NCI-H1105 treated with DMSO at 0.1 percent for 48 hours (cell line): ENCODE measurements at regions not wholly inside any gene's neighbourhood (a gene's known extent, or its start where the extent isn't known, plus 50 kb on each side); places are given as distances from the start of the nearest gene placed in this dataset.

Source experiments
- DNase-seq: peaks from one replicate; lab custom pipeline; 2025; lab: John Stamatoyannopoulos, UW

DNA sequence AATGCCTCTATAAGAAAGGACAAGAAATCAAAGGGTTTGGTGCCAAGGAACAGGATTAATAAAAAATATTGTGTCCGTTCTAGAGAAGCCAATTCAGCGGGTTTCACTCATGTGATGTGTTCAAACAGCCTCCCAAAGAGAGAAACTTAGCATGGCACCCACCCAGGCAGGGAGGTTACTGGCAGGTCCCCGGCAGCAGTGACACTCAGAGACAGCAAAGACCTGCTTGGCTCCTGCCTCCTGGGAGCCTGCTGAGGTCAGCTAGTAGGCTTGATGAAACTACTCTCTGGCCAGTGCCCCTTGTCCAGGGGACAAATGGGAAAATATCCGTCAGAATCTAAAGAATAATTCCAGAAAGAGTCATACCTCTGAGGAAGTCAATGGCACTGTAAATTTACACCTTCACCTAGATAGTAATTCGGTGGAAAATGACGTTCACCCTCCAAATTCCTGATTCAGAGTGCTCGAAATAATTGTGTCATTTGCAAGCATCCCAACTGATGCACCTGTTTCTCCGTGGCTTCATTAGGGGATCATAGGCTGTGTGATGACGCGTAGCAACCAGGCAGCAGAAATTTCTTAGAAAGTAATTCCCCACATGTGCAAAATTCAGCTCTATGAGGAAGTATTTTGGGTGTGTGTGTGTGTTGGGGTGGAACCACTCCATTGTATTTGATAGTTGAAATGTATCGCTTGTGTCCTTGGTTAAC is 481.5 kb upstream of the ZFHX3 start:
- DNase-seq = no peak

DNA sequence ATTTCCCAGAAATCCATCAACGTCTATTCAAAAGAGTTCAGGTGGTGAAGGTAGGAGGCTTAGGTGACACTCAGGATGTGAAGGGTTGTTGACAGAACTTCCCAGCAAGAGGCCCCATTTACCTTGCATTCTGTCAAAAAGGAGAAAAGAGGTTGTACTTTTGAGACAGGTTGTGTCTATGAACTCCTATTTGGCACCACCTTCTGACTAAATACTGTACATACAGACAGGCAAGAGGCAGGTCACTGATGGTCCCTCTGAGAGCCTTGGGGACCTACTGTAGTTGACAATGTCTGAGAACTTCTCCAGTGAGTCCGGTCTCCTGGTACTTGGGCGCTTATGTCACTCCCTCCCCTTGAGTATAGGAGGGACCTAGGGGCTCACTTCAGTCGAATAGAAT is 479.3 kb upstream of the ZFHX3 start:
- DNase-seq = no peak

DNA sequence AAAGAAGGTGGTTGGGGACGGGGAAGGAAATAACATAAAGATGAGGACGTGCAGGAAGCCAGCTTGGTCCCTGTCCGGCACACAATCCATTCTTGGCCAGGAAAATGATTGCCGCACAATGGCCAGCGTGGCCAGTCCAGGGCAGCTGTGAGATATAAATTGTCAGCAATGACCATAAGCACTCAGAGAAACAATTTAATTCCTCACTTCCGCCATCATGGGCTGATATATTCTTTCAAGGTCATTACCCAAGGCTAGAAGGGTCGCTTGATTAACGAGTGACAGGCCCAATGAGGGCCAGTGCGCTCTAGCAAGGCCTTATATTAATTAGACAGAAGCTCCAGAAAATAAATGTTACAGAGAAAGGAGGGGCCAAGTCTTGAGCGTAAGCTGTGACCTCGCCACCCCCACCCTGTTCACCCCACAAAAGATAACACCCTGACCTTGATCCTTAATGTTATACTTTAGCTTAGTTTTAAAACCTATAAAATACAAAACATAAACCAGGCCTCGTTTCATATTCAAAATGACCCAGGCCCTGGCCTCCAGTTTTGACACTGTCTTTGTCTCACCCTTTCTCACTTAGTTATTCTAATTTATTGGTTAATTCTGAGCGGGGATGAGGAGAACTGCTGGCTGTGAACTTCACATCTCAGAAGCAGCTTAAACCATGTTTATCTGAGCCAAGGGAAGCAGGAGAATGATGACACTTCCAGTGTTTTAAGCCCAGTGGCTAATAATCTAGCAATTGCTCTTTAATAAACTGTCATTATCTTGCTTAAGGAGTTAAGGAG is 478.3 kb upstream of the ZFHX3 start:
- no peak for DNase-seq

- DNase-seq = no peak
Observed at GRCh38 chr16:73523209-73523608, 475.3 kb upstream of the ZFHX3 start.

- DNase-seq = no peak
Observed at GRCh38 chr16:73521499-73521898, 473.6 kb upstream of the ZFHX3 start.

DNA sequence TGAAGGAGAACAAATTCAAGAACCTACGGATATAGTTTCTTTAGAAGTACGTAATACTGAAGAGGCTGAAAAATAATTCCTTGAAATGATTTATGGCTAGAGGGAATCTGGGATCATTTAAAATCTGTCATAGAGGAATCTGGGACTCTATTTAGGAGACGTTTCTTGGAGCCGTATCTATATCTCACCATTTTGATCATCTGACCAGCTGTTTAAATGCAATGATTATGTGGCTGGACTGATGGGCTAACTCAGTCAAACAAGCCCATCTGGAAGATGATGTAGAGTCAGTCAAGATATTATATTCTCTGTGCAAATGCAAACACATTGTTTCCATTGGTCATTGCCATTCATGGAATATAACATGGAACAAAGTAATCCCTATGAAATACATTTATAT is 467.7 kb upstream of the ZFHX3 start:
- DNase-seq = no peak

GRCh38 chr16:73510852-73511251 is 462.9 kb upstream of the ZFHX3 start:
- no peak for DNase-seq

DNA sequence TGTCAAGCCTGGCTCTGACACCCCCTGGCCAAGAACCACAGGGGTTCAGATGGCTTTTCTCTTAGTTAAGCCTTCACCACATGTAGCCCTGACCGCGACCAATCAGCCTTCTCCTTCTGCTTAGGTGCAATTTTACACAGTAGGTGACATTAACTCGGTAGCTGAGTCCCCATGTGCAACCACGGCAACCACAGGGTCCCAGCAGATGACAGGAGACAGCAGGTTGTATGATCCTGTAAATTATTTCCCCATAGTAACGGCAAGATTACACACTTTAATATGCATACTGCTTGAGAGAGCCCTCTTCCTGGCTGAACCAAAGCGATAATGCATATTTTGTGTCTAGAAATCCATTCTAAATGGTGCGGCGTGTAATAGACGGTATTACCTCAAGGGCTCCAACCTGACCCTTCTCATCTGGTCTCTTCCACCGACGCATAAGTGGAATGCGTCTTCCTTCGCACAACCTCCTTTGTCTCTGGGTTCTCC is 458.7 kb upstream of the ZFHX3 start:
- no peak for DNase-seq

GRCh38 chr16:73505577-73505976 is 457.6 kb upstream of the ZFHX3 start:
- DNase-seq = no peak

- DNase-seq = no peak
Observed at GRCh38 chr16:73504591-73505575, 457.0 kb upstream of the ZFHX3 start.

DNA sequence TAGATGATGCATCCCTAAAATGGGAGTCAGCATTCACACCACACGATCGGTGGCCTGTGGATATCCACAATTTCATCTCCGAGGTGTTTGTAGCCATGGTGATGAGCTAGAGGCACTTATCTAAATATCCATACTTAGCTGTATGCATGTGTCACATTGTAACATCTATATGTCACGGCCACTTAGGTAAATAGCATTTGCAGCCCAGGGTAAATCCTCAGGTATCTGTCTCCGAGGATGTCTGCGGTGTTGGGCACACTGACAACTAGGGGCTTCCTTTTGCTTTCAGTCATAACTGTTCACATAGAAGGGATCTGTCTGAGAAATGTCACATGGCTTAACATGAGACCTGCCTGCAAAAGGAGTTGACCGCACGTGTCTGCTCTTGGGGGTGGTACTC is 455.2 kb upstream of the ZFHX3 start:
- no peak for DNase-seq

- no peak for DNase-seq
Observed at GRCh38 chr16:73499276-73499675, 451.3 kb upstream of the ZFHX3 start.

DNA sequence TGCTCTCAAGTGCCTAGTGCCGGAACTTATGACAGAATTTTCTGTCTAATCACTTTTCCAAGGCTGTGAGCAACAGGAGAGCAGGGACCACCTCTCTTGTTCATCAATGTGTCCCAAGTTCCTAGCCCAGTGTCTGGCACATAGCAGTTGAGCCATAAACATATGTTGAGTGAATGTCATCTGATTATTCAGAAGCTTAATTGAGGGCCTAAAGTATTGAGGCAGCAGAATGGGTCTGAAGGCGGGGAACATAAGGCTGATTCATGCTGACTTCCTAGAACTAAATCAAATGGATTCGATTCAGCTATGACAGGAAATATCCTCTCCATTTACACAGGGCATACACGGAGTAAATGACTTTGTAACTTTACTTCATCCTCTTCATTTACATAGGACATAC is 438.0 kb upstream of the ZFHX3 start:
- DNase-seq = no peak

- no peak for DNase-seq
Observed at GRCh38 chr16:73483934-73484711, 436.2 kb upstream of the ZFHX3 start.

DNA sequence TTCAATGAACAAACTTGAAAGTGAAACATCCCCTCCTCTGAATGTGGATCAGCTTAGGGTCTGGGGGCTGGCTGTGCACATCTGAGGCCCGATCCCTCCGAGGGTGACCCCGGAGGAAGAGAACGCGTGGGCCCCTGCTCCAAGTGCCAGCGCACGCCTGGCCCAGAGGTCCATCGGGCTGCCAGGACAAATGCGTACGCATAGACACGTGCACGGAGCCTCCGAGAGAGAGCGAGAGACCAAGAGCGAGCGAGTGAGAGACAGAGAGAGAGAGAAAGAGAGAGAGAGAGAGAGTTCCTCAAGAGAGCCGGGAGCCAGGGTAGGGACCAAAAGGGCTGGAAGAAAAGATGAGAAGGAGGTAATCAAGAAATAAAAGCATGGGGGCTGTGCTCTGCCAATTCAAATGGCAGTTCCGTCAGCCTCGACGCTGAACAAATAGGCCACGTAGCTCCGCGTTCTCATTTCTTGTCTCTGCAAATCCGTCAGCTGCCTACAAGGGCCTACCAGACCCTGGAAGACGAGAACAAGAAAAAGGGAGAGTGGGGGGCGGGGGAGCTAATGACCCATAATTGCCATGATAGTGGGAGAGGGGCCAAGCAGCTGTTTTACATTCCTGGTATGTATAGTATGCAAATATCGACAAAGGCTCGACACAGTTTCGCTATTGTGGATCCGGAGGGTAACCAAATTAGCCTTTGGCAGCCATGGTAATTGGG is 435.3 kb upstream of the ZFHX3 start:
- peak; percentile 63 for DNase-seq

GRCh38 chr16:73482310-73482709 is 434.4 kb upstream of the ZFHX3 start:
- no peak for DNase-seq

DNA sequence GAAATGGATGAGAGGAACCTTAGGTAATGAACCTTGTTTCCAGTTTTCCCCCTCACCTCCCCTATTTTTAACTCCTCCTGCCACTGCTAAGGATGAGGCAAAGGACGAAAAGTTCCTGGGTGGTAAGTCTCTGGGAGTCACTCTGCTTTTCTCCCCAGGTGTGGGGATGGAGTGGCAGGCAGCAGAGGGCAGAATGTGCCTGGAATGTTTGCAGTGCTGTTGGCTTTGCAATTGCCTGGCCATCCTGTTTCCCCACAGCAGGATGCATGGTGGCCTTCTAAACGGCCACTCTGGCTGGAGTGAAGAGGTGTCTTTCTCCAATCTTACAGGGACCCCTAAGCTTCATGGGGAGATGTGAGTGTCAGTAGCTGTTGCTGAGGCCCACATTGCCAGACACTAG is 432.5 kb upstream of the ZFHX3 start:
- DNase-seq = no peak

DNA sequence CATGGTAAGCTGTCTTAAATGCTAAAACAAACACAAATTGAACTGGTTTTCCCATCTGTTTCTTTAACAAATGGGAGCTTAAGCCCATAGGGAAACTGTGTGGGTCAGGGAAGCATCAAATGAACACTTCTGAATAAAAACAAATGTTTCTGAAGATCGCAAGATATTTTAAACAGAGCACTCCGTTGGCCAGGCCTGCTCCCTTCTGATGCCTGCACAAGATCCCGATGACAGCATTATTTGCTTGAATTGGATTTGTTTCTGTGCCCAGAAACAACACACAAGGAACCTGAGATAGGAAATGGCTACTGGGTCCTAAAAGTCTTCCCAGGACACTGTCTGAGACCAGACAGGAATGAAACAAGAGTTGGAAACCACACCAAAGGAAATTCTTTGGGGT is 425.8 kb upstream of the ZFHX3 start:
- no peak for DNase-seq

DNA sequence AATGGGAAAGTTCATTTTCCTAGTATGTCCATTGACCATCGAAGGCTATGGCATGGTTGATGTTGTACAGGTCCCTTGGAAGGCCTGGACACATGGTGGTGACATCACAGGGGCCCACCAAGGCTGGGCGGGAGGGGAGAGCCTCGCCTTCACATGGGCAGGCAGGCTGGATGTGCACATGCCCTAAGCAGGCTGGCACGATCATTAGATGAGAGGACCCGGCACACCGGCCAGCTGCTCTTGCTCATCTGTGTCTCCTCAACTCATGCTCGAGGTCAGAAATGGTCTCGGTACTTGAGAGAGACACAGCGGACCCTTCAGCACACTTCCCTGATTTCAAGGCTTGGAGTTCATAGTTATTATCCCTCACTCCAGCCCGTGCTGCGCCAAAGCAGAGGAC is 416.9 kb upstream of the ZFHX3 start:
- no peak for DNase-seq

DNA sequence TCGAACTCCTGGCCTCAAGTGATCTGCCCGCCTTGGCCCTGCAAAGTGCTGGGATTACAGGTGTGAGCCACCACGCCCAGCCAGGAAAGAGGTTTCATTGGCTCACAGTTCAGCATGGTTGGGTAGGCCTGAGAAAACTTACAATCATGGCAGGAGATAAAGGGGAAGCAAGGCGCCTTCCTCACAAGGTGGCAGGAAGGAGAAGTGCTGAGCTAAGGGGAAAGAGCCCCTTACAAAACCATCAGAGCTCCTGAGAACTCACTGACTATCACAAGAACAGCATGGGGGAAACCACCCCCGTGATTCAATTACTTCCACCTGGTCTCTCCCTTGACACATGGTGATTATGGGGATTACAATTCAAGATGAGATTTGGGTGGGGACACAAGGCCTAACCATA is 411.7 kb upstream of the ZFHX3 start:
- DNase-seq = no peak

GRCh38 chr16:73457851-73458250 is 409.9 kb upstream of the ZFHX3 start:
- no peak for DNase-seq
